HG02623 (cell line): ENCODE measurements at regions not wholly inside any gene's neighbourhood (a gene's known extent, or its start where the extent isn't known, plus 50 kb on each side); places are given as distances from the start of the nearest gene placed in this dataset.
"Not testable (repeated sequence)": the region's sequence is repeated elsewhere in the genome, so short reads cannot be mapped to it uniquely, and the experiment has no call there.

ENCODE experiments used
- ATAC-seq: cut with Tn5 transposase; IDR thresholded peaks from one replicate; pipeline ENCODE4 v1.9.1; 2021; ENCODE audit warnings: moderate library complexity; ENCODE audit not compliant: unreplicated experiment

DNA sequence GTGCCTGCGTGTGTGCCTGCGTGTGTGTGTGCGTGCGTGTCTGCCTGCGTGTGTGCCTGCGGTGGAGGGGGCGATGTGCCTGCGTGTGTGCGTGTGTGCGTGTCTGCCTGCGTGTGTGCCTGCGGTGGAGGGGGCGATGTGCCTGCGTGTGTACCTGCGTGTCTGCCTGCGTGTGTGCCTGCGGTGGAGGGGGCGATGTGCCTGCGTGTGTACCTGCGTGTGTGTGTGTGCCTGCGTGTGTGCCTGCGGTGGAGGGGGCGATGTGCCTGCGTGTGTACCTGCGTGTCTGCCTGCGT, 116.7 kb upstream of the ZNF516 start:
- ATAC-seq = not testable (repeated sequence)

DNA sequence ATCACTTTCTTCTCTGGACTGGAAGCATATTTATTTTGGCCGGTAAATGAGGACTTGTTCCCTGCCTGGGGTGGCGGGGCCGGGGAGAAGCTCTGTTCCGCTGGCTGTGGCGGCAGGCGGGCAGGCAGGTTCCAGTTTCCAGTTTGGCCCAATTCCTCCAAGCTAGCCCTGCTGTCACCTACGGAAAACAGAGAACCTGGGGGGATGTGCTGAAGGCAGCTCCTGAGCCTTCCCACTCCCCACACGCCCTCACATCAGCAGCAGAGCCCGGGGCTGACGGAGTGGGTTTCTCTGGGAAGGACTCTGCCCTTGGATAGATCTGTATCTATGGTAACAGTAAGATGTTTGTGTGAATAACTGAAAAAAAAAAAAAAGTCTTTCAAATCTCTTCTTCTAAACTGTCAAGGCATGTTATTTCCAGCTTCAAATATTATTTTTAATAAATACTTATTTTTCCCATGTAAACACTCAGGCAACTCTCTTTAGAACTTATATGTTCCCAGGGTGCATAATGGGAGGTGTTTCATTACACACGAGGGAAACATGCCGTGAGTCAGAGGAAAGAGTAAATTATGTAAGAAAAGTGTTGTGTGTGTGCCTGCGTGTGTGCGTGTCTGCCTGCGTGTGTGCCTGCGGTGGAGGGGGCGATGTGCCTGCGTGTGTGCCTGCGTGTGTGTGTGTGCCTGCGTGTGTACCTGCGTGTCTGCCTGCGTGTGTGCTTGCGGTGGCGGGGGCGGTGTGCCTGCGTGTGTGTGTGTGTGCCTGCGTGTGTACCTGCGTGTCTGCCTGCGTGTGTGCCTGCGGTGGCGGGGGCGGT, 116.1 kb upstream of the ZNF516 start:
- no peak for ATAC-seq

DNA sequence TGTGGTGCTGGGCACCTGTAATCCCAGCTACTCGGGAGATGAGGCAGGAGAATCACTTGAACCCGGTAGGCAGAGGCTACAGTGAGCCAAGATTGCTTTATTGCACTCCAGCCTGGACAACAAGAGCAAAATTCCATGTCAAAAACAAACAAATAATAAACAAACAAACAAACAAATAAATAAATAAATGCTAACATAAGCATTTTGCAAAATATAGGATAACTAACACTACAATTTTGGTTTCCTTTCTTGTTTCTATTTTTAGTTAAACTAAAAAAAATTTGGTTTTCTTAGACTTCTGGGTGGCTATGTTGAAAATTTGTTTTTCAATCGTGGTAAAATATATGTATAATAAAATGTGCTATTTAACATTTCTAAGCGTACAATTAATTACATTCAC, 115.0 kb upstream of the ZNF516 start:
- no peak for ATAC-seq

GRCh38 chr18:76605341-76605929, 110.4 kb upstream of the ZNF516 start:
- no peak for ATAC-seq

GRCh38 chr18:76604935-76605240, 109.8 kb upstream of the ZNF516 start:
- no peak for ATAC-seq

GRCh38 chr18:76604108-76604934, 109.3 kb upstream of the ZNF516 start:
- no peak for ATAC-seq

DNA sequence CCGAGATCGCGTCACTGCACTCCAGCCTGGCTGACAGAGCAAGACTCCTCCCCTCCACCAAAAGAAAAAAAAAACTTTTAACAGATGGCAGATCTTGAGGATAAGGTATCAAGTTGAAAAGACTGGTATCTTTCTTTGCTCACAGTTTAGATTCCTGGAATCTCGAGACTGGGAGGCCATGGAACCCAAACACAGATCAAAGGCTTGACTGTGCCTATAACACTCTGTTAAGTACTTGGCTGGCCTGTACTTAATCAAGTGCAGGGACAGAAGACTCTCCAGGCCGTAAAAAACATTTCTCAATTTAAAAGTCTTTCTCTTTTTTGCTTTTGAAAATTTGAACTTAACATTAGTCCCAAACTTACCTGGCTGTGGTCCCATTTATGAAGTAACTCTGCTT, 107.1 kb upstream of the ZNF516 start:
- no peak for ATAC-seq

GRCh38 chr18:76600076-76600475, 105.0 kb upstream of the ZNF516 start:
- not testable (repeated sequence) for ATAC-seq

DNA sequence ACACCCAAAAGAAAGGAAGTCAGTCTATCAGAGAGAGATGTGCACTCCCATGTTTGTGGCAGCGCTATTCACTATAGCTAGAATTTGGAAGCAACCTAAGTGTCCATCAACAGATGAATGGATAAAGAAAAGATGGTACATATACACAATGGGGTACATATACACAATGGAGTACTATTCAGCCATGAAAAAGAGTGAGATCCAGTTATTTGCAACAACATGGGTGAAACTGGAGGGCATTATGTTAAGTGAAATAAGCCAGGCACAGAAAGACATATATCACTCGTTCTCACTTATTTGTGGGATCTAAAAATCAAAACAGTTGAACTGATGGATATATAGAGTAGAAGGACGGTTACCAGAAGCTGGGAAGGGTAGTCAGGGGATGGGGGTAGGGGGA, 99.9 kb upstream of the ZNF516 start:
- no peak for ATAC-seq

DNA sequence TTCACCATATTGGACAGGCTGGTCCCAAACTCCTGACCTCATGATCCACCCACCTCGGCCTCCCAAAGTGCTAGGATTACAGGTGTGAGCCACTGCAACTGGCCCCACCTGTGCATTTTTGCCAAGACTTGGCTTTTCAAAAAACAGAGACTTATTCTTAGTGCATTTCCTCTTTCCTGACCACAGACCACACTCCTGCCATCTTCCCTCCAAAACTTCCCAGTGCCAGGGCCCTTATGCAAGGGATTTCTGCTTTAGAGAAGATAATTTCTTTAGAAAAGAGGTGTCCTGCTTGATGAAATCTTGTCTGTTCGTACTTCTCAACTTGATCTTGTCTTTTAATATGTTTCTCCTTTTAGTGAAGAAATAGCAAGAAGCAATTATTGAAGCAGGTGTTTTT, 98.8 kb upstream of the ZNF516 start:
- no peak for ATAC-seq

GRCh38 chr18:76592981-76593381, 97.9 kb upstream of the ZNF516 start:
- ATAC-seq = no peak

DNA sequence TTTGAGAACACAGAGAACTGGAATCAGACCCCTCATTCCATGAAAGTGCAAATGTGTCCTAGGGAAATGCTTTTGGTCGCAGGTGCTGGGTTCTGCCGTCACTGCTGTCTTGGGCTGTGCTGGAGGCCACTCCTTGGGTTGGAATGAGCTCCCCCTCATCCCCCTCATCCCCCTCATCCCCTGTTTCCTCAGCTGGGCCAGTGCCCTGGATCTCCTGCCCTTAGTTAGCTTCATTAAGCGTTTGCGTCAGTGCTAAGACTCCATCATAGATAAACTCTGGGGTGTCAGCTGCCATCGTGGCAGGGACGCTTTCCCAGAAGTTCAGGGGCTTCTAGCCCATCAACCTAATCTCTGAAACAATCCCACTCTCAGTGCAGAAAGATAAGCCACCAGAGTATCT, 97.1 kb upstream of the ZNF516 start:
- no peak for ATAC-seq

DNA sequence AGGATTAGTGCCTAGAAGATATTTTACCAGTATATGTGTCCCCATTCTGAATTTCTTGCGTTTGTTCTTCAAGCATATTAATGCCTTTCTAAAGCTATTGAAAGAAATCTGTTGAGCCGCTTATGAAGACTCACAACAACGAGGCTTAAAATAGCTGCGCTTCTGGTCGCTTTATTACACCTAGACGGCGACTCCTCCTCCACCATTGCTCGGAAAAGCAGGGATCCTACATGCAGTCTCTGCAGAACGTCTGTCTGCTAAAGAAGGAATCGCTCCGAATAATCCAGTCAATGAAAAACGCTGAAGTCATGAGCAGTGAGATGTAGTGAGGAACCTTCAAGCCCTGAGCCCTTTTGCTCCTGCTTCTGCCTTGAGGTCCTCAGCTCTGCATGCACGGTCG, 94.8 kb upstream of the ZNF516 start:
- ATAC-seq = no peak

DNA sequence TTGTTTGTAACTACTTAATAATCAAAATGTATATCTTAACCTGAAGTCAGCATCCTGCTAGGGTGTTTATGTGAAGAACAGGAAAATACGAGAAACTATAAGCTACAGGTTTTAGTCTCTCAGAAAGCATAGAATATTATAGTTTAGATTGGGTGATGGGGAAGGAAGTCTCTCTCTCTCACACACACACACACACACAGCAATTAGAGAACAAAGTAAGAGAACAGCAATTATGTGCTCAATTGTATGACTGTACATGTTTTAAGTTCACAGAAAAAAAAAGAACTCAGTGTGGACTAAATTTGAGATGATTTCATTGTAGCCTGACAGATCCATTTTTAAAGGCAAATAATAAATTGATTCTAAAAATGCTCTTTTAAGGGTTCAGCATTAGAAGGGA, 94.3 kb upstream of the ZNF516 start:
- ATAC-seq = no peak

DNA sequence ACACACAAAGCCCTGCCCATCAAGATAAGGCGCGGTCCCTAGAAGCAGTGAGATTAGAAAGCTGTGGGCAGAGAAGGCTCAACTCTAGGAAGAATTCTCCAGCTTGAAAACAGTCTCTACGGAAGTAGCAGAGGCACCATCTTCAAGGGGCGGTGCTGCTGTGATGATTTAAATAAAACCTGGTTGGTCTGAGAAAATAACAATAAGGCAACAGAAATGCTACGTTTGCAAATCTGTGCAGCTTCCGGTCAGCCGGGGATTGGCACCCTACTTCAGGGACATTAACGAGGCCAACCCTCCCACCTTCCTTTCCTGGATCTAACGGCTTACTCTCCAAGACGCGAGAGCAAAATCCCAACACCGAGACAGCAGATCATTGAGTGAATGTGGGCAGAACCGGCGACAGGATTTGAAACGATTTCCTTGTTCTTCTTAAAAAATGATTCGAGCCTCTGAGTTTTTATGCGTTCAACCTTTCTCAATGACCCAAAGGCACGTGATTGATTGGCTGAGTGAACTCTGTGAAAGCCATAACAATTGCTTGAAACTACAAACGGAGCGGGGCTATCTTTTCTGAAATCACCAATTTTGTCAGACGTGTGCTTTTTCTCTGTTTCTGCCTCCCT, 93.7 kb upstream of the ZNF516 start:
- no peak for ATAC-seq

DNA sequence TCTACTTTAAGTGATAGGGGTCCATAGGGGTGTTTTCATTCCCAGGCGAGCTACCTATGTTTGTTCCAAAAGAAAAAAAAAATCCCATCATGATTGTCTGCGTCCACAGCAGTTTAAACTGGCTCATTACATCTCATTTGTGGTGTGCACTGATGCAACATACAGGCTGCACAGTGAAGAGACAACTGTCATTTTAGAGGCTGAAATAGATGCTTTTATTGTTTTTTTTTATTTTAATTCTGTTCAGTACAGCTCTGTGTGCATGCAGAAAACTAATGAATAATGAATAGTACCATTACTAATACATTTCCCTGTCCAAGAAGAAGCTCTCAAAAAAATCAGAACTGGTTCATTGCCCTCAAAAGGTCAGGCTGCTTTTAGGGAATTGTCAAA, 92.8 kb upstream of the ZNF516 start:
- ATAC-seq = no peak

DNA sequence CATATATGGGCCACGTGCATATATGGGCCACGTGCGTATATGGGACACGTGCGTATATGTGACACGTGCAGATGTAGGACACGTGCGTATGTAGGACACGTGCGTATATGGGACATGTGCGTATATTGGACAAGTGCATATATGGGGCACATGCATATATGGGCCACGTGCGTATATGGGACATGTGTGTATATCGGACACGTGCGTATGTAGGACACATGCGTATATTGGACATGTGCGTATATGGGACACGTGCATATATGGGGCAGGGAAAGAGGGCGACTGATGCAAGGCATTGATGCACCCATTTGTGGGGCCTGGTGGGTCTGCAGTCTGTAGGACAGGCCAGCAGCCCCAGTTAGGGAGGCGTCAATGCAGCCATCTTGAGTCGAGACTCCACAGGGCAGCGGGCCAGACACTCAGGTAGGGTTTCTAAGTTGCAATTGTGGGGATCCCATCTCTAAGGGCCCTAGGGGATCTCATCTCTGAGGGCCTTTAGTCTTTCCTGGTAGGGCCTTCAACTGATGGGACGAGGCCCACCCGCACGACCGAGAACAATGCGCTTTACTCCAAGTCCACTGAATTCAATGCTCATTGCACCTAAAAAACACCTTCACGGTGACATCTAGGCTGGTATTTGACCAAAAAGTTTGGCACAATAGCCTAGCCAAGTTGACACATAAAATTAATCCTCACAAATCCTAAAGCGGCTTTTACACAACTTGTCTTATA, 92.3 kb upstream of the ZNF516 start:
- no peak for ATAC-seq

DNA sequence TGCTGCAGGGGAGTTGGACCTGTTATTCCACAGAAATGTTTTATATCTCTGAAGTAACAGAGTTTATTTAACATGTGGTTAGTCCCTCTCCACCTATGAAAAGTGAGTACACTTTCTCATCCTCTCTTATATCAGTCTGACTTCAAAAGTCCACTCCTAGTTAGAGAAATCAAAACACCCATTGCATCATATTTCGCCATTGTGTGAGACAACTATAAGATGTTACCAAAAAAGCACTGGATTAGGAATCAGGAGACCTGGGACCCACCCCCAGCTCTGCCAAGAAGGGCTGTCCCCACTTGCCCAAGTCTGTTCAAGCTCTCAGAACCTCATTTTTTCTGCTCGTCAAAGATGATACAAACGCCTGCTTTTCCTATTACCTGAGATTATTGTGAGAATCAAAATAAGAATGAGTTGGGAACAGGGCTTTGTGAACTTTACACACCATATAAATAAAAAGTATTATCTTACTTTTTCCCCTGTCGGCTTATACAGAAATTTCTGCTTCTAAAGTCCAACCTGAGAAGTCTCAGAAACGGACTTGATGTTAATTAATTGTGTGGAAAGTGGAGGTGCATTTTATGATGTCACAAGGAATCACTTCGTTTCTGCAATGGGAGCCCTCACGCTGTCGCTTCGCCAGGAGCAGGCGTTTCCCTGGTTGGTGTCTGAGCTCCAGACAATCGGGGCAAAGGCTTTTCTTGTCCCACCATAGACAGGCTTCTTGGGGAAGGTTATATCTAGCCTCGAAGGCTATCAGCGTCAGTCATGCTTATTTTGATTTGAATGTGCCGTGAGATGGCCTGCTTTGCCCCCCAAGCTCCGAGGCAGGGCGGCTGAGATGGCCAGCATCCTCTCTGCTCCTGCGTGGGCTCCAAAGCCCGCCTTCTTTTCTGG, 89.6 kb upstream of the ZNF516 start:
- no peak for ATAC-seq

DNA sequence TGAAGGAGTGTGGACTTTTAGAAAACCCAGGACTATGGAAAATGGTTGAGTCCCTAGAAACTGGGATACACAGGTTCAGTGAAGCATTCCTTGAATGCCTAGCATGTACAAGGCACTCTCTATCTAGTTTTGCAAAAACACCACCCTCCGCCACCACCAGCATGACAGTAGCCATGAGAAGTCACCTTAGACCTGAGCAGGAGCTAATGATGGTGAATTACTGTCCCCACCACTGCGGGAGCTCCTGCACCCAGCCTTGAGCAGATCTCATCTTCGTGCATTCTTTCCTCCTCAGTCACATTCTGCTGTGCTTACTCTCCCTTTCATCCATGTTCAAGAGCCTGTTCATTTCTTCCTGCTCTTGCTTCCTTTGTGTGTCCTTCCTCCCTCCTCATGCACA, 86.2 kb upstream of the ZNF516 start:
- no peak for ATAC-seq

- ATAC-seq = no peak
Observed at GRCh38 chr18:76580288-76580962, 85.4 kb upstream of the ZNF516 start.
